ENCODE measurements at regions not wholly inside any gene's neighbourhood (a gene's known extent, or its start where the extent isn't known, plus 50 kb on each side); places are given as distances from the start of the nearest gene placed in this dataset.

DNA sequence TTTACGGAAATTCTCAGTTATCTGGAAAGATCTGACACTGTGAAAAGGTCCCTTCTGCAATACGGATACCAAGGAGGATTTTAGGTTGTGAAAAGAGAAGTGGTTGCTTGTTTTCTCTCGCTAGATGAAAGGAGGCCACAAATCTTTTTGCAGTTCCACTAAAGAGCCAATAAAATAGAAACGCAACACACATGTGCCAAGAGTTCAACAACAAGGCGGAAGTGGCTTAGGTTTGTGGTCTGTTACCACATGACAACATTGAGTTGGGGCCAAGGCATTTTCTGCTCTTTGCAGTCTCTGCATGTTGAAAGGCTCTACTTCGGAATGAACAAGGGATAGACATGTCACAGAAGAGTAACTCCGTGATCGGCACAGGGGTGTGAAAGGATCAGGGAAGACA is 115.7 kb upstream of the OSR1 start:
- H3K27ac ChIP-seq, result no peak overlapping the region
- TF ChIP-seq CTCF (conservative IDR thresholded peaks at IDR 0.05), result no peak

- TF ChIP-seq CTCF (conservative IDR thresholded peaks at IDR 0.05), result no peak
- no peak overlapping the region for H3K27ac ChIP-seq
Measured at GRCh38 chr2:19473350-19473749, 114.9 kb upstream of the OSR1 start.

GRCh38 chr2:19472391-19472978 is 114.1 kb upstream of the OSR1 start:
- TF ChIP-seq CTCF (conservative IDR thresholded peaks at IDR 0.05), result no peak
- no peak overlapping the region for H3K27ac ChIP-seq

DNA sequence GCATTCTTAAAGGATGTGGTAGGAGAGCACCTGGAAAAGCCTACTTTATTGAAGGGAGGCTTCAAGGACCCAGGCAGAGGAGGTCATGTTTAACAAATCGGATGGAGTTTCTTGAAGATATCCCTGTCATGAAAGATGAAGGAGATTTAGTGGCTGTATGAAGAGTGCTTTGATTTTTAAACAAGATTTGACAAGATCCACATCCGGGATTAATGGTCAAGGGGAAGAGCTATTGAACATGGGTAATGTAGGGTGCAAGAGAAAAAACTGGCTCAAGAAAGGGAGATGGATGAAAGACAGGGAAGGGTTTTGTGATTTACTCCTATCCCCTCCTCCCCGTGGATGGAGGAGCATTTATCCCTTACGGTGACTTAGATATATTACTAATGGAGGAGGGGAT is 113.1 kb upstream of the OSR1 start:
- no peak for TF ChIP-seq CTCF (conservative IDR thresholded peaks at IDR 0.05)
- H3K27ac ChIP-seq, result no peak overlapping the region

DNA sequence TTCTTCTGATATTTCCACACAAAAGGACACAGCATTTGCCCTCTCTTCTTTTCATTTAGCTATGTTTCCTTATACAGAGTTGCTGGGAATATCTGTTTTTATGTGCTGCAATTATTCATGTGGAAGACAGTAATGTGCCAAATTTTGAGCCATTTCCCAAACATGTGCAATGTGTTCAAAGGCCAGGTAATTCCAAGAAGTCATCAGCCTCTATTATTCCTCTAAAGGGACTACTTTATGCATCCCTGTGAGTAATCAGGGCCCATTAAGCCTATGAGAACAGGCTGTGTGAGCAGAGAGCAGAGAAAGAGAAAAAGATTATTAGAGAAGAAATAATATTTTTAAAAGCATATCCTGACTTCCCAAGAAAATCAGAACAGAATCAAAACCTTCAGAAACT is 107.6 kb upstream of the OSR1 start:
- no peak for TF ChIP-seq CTCF (conservative IDR thresholded peaks at IDR 0.05)
- H3K27ac ChIP-seq, result no peak overlapping the region

GRCh38 chr2:19462256-19462645 is 103.8 kb upstream of the OSR1 start:
- no peak overlapping the region for H3K27ac ChIP-seq
- no peak for TF ChIP-seq CTCF (conservative IDR thresholded peaks at IDR 0.05)

DNA sequence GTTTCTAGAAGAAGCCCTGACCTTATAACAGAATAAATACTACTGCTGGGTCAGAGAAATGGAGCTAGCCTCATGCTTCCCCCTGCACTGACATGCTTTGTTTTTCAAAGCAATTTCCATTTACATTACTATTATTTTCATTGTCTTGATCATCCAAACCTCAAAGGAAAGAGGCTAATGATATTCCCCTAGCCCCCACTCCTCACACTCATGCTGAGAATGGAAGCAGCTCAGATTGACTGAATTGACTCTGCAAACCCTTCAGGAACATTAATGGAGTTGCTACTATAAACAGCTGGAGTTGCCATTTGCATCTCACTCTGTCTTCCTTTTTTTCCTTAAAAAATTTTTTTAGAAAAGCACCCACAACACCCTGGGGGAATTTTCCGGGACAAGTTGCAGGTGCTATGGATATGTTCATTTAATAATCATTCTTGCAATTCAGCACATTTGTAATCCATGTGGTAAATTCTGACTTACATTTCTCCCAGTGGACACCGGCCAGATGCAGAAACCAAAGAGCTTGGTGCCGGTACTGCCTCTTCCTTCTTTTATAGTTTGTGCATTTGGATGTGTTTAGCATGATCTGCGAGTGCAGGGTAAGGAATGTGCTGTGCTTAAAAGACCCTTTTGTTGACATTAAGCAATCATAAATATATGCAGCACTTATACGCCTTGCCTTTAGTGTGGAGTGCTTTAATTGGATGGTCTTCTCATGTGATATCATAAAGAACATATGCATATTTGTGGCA is 103.3 kb upstream of the OSR1 start:
- no peak overlapping the region for H3K27ac ChIP-seq
- TF ChIP-seq CTCF (conservative IDR thresholded peaks at IDR 0.05), result no peak
